ENCODE measurements at regions not wholly inside any gene's neighbourhood (a gene's known extent, or its start where the extent isn't known, plus 50 kb on each side); places are given as distances from the start of the nearest gene placed in this dataset.
A peak's percentile ranks its signal among the peaks of the same experiment; 100 is the strongest.

DNA sequence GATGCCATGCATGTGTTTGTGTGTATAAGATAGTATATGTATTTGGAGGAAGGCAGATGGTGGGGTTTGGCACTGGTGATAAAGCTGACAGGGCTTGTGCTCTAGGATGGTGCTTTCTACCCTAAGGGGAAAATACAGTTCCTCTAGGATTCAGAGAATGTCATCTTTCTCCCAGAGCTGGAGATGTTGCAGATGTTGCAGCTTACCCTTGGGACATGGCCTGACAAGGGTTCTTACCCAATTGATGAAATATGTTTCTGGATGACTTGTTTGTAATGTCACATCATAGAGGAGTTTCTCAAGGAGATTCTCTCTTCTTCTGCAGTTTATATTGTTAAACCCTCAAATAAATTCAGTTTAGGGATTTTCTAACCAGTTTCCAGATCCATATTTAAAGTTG is 52.5 kb upstream of the PITX2 start:
- DNase-seq (ENCODE audit: low read depth in 2 of 2) = no peak
- TF ChIP-seq, protein P1, sequence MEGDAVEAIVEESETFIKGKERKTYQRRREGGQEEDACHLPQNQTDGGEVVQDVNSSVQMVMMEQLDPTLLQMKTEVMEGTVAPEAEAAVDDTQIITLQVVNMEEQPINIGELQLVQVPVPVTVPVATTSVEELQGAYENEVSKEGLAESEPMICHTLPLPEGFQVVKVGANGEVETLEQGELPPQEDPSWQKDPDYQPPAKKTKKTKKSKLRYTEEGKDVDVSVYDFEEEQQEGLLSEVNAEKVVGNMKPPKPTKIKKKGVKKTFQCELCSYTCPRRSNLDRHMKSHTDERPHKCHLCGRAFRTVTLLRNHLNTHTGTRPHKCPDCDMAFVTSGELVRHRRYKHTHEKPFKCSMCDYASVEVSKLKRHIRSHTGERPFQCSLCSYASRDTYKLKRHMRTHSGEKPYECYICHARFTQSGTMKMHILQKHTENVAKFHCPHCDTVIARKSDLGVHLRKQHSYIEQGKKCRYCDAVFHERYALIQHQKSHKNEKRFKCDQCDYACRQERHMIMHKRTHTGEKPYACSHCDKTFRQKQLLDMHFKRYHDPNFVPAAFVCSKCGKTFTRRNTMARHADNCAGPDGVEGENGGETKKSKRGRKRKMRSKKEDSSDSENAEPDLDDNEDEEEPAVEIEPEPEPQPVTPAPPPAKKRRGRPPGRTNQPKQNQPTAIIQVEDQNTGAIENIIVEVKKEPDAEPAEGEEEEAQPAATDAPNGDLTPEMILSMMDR (IDR thresholded peaks at IDR 0.05; ENCODE audit: low read depth, low read length) = no peak
- no peak overlapping the region for H3K4me3 ChIP-seq (replicated peaks in 1 of 2; ENCODE audit: low read depth in 2 of 2, low read length in 2 of 2)

DNA sequence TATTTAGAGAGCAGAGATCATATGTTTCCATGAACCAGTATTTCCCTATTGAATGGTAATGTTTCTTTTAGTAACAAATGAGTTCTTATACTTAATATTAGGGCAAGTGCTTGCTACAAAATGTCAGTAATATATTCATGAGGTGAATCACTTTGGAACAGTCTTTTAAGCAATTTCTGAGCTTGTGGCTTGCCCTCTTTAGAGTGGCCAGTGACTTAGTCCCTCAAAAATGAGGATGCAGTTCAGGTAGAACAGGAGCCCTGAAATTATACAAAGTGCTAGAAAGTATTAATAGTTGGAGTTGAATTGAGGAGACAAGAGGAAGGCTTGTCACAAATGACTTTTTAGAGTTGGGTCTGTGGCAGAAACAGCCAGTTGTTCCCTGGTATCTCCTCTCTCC is 53.4 kb upstream of the PITX2 start:
- DNase-seq (ENCODE audit: low read depth in 2 of 2) = no peak
- TF ChIP-seq, protein P1 (IDR thresholded peaks at IDR 0.05; ENCODE audit: low read depth, low read length) = no peak
- H3K4me3 ChIP-seq (replicated peaks in 1 of 2; ENCODE audit: low read depth in 2 of 2, low read length in 2 of 2) = no peak overlapping the region

DNA sequence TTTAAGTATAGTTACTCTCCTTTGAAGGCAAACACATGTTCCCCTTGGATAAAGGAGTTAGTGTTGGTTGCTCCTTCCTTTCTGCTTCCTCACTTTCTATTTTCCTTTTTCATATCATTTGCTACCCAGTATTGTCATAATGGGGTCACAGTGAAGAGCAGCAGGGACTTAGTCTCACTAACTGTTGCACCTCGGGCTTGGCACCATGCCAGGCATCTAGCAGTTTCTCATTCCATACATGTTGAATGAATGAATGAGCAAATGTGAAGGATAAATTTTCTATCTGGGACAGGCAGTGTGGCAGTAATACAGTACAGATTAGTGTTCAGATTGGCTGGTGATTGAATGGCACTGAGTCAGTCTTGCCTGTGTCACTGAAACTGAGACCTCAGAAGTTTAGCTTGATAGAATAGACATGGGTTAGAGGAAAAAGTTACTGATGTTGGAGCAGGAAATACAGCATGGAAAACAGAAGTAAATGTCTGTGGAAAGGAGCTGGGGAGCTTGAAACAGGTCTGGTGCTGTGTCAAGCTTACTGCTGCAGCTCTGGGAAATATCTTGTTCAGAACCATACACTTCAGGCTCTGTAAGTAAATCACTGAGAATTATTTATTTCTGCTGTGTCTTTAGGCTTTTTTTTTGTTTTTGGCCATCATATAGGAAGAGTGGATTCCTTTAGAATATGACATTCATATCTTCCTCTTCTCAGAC is 55.8 kb upstream of the PITX2 start:
- no peak overlapping the region for H3K4me3 ChIP-seq (replicated peaks in 1 of 2; ENCODE audit: low read depth in 2 of 2, low read length in 2 of 2)
- no peak for DNase-seq (ENCODE audit: low read depth in 2 of 2)
- TF ChIP-seq, protein P1 (IDR thresholded peaks at IDR 0.05; ENCODE audit: low read depth, low read length) = no peak

DNA sequence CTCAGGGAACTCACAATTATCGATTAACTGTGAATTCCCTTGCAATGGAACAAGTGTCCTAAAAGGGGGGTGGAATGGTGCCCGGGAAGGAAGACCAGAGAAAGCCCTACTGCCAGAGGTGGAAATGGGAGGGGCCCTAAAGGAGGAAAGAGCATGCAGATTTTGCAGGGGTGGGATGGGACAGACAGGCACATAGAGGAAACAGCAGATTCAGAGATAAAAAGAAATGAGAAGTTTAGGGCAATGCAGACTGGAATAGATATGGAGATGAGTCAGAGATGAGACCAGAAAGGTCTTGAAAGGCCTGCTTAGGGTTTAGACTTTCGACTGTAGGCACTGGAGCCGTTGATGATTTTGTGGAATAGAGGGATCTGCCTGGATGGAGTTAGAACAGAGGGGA is 57.4 kb upstream of the PITX2 start:
- no peak overlapping the region for H3K4me3 ChIP-seq (replicated peaks in 1 of 2; ENCODE audit: low read depth in 2 of 2, low read length in 2 of 2)
- TF ChIP-seq, protein P1 (IDR thresholded peaks at IDR 0.05; ENCODE audit: low read depth, low read length) = no peak
- no peak for DNase-seq (ENCODE audit: low read depth in 2 of 2)

DNA sequence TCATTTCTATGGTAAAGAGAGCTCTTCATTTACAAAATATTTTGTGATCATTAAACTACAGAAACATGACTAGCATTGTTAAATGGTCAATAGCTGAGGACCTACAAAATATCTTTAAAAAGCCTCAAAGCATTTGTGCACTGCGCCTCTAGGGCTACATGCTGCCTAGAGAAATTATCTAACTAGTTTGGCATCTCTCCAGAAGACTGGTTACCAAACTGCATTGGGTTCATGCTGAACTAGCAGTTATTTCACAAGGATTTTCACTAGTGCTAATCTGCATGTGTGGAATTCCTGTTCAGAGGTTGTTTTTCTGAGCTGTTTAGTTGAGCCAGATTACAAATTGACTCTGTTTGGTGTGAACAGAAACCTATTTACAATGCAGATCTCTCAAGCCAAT is 58.5 kb upstream of the PITX2 start:
- peak; percentile 8 to 9 for DNase-seq (ENCODE audit: low read depth in 2 of 2)
- no peak overlapping the region for H3K4me3 ChIP-seq (replicated peaks in 1 of 2; ENCODE audit: low read depth in 2 of 2, low read length in 2 of 2)
- TF ChIP-seq, protein P1 (IDR thresholded peaks at IDR 0.05; ENCODE audit: low read depth, low read length) = no peak

DNA sequence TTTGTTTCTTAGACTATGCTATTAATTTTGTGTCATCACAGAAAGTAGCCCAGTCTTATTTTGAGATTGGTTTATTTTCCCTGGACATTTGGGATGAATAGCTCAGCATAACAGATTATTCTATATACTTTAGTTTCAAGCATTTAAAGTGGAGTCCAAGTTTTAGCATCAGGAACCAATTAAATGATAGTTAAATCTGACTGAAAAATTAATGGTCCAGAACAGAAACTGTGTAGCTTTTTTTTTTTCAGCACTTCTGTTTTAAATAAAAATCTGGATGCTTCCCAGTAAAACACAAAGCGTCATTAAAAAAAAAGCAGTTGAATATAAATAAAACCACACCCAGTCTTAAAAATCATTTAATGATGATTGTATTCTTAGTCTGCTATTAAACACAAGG is 59.4 kb upstream of the PITX2 start:
- no peak overlapping the region for H3K4me3 ChIP-seq (replicated peaks in 1 of 2; ENCODE audit: low read depth in 2 of 2, low read length in 2 of 2)
- DNase-seq (ENCODE audit: low read depth in 2 of 2) = no peak
- TF ChIP-seq, protein P1 (IDR thresholded peaks at IDR 0.05; ENCODE audit: low read depth, low read length) = no peak

DNA sequence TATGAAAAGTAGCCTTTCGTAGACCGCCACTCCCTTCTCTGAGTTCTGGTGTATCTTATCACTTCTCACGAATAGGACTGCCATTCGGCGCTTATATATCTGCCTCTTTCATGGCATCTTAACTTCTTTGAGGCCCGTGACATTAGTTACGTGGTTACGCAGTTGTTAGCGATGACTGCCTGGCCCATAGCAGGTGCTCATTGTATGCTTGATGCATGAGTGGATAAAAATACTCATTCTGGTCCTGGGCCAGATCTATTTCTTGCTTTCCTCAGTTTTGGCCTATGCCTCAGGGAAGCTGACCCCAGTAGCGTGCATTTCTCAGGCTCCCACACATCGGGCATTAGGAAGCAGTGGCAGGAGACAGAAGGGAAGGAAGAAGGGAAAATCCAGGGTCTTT is 60.7 kb upstream of the PITX2 start:
- DNase-seq (ENCODE audit: low read depth in 2 of 2) = no peak
- H3K4me3 ChIP-seq (replicated peaks in 1 of 2; ENCODE audit: low read depth in 2 of 2, low read length in 2 of 2) = no peak overlapping the region
- TF ChIP-seq, protein P1 (IDR thresholded peaks at IDR 0.05; ENCODE audit: low read depth, low read length) = no peak
